Neural cell (in vitro differentiated cells): ENCODE measurements at regions not wholly inside any gene's neighbourhood (a gene's known extent, or its start where the extent isn't known, plus 50 kb on each side); places are given as distances from the start of the nearest gene placed in this dataset.

Experiments
- RAD21 ChIP-seq: fragments of 450-650 bp; conservative IDR thresholded peaks from 2 replicates; pipeline ENCODE4 v1.6.1; 2014; ENCODE audit warnings: antibody characterized with exemption, mild to moderate bottlenecking, moderate library complexity
- TF ChIP-seq, protein P1 (sequence below): fragments of 450-650 bp; IDR thresholded peaks from 2 replicates; pipeline ENCODE4 v1.5.1; 2014; ENCODE audit warnings: antibody characterized with exemption, mild to moderate bottlenecking, moderate library complexity; ENCODE audit not compliant: poor library complexity, severe bottlenecking

DNA sequence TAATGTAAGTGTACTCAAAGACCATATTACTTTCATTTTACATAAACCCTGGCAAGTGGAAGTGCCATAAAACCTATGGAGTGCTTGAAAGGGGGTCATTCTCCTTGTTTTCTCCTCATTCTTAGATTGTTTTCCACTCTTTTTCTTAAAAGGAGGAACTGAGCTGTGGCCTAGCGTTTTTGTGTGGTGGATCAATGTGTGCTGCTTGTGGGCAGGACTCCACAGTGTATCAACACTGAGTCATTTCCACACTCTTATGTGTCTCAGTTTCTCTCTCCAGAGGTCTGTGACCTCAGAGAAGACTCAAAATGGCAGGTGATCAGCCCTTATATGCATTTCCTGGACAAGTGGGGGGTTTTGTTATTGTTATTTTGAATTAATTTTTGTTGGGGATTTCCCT lies 516.1 kb upstream of the CDH10 start:
- TF ChIP-seq, protein P1, sequence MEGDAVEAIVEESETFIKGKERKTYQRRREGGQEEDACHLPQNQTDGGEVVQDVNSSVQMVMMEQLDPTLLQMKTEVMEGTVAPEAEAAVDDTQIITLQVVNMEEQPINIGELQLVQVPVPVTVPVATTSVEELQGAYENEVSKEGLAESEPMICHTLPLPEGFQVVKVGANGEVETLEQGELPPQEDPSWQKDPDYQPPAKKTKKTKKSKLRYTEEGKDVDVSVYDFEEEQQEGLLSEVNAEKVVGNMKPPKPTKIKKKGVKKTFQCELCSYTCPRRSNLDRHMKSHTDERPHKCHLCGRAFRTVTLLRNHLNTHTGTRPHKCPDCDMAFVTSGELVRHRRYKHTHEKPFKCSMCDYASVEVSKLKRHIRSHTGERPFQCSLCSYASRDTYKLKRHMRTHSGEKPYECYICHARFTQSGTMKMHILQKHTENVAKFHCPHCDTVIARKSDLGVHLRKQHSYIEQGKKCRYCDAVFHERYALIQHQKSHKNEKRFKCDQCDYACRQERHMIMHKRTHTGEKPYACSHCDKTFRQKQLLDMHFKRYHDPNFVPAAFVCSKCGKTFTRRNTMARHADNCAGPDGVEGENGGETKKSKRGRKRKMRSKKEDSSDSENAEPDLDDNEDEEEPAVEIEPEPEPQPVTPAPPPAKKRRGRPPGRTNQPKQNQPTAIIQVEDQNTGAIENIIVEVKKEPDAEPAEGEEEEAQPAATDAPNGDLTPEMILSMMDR: no peak
- no peak for TF ChIP-seq RAD21
